GM18907 (cell line): ENCODE measurements at regions not wholly inside any gene's neighbourhood (a gene's known extent, or its start where the extent isn't known, plus 50 kb on each side); places are given as distances from the start of the nearest gene placed in this dataset.

Experiments used
- ATAC-seq: cut with Tn5 transposase; IDR thresholded peaks from one replicate; pipeline ENCODE4 v1.9.1; 2021; ENCODE audit warnings: mild to moderate bottlenecking, moderate library complexity; ENCODE audit not compliant: unreplicated experiment

DNA sequence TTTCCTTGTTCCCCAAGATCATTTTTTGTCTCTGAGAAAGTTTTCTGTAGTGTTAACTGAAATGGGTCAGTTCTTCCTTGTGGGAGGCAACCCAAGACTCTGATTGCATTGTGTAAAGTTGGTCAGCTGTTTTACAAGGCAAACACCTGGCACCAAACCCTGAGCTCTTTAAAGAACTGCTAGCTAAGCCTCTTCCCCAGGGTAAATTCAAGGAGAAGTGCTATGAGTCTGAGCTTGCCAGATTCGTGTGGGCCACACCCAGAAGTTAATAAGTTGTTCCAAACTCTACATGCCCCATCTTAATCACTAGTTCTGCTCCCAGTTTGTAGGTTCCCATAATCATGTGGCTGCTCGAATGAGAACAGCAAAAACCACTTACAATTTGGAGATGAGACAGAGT is 214.5 kb downstream of the BTG1 start:
- no peak for ATAC-seq

DNA sequence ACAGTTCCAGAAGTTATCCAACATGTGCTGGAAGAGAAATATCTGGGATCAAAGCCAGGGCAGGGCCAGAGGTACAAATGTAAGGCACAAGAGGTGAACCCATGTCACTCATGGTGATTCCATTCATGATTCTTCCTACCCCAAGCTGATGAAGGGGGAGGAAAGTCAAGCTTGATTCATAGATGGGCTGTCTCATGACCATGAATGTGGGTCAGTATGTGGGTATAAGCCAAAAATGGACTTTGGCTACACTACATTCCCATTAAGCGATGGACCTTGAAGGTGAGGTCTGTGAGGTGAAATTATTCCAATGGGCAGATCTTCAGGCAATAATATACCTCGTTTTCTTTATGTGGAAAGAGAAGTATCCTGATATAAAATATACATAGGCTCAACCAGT is 217.1 kb downstream of the BTG1 start:
- no peak for ATAC-seq

DNA sequence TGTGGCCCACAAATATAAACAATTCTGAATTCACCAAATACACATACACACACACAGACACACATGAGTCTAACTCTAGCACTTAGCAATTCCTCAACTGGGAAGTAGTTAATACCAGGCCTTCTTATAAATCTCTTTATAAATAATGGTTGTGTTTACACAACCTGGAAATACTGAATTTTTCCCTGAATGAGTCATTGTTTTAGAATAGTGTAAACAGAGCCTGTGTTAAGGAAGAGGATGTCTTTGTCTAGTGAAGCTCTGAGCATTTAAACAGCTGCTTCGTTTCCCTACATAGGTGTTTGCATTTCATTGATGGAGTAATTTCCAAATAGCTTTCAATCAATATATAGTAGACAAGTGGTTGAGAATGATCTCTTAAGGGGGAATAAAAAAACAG is 218.8 kb downstream of the BTG1 start:
- no peak for ATAC-seq

DNA sequence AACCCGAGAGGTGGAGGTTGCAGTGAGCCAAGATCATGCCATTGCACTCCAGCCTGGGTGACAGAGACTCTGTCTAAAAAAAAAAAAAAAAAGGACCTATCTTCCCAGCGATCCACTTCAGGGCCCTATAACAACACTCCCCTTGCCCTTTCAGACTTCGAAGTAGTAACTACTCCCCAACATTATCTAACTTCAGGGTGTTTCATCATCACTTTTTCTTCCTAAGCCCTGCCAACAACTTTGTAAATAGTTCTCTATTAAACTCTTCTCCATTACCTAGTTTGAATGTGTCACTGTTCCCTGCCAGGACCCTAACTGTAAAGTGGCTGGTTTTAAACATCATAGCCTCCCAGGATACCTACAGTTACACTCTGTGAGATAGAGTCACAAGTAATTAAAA is 220.8 kb downstream of the BTG1 start:
- ATAC-seq = no peak

DNA sequence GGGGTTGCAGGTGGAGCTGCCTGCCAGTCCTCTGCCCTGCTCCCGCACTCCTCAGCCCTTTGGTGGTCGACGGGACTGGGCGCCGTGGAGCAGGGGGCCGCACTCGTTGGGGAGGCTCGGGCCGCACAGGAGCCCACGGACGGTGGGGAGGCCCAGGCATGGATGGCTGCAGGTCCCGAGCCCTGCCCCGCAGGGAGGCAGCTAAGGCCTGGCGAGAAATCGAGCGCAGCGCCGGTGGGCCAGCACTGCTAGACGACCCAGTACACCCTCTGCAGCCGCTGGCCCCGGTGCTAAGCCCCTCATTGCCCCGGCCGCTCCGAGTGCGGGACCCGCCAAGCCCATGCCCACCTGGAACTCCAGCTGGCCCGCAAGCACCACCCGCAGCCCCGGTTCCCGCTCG is 221.8 kb downstream of the BTG1 start:
- ATAC-seq = no peak

DNA sequence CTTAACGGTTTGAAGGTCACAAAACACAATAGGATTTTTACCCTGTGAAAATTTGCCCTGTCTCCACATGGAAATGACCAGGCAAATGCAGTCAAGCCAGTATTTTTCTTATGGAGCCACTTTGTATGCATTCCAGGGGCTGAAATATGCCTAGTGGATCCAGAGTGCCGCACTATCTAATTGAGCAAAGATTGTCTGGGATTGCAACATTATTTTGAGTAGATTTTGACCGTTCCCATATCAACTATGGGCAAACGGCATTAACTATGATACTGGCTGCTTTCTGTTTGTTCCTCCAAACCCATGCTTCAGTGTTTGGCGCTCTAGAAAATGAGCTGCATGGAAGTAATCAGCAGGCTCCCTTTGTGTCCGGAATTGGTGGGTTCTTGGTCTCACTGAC is 223.0 kb downstream of the BTG1 start:
- no peak for ATAC-seq

DNA sequence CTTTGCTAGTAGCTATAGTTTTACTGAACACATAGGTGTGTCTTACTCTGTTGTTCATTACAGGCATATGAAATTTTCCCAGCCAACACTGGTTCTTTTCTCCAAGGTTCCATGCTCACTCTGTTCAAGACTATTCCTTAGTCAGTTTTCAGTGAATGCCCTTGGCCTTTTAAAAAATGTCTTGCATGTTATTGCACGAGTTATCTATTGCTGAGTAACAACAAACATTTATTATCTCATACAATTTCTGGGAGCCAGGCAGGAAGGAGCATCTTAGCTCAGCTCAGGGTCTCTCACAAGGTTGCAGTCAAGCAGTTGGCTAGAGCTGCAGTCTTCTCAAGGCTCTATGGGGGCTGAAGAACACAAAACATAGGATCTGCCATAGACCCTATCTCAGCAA is 223.5 kb downstream of the BTG1 start:
- ATAC-seq = no peak

DNA sequence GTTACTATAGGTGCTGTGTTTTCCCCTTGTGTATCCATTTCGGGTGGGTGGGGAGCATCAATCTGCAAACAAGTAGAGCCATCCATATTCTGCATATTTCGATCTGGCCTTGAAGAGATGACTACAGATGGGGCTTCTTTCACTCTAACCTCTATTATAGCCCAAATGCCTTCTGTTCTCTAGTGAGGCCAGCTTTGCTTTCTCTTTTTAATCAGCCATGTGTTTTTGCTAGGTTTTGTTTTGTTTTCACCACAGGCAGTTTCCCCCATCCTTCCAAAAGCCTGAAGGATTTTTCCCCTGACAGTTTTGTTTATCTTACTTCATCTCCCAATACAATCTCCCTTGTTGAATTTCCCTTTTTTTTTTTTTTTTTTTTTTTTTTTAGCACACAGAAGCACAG is 224.1 kb downstream of the BTG1 start:
- no peak for ATAC-seq

DNA sequence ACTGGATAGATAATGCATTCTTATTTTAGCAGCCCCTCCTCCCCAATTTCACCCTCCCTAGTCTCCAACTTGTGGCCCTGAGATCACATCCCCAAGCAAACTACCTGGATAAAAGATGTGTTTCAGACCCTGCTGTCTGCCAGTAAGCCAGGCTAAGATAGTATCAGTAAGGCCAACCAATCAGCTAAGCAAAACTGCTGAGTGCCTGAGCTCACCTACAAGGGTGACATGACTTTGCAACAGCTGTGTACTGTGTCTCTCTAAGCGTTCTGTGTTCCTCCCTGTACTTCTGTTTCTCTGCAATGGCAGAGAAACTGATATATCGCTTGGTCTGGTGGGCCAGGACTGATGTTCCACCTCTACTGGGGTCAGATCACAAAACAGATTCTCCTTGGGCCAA is 224.9 kb downstream of the BTG1 start:
- no peak for ATAC-seq

DNA sequence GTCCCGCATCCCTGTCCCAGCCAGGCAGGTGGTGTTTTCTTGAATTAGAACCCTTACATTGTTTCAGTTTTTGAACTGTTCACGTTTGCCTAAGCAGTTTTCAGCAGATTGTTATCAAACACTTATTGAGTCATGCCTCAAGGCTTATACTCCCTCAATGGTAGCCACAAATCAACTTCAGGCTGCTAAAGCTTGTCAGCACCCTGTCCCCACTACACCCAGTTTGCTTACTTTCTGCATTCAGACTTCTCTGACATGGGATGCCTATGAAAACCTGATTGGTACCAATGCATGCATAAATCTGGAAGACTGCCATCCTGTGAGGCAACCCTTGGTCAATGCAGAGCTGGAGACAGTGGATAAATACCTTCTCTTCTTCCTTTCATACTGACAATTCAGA is 225.4 kb downstream of the BTG1 start:
- ATAC-seq = no peak

DNA sequence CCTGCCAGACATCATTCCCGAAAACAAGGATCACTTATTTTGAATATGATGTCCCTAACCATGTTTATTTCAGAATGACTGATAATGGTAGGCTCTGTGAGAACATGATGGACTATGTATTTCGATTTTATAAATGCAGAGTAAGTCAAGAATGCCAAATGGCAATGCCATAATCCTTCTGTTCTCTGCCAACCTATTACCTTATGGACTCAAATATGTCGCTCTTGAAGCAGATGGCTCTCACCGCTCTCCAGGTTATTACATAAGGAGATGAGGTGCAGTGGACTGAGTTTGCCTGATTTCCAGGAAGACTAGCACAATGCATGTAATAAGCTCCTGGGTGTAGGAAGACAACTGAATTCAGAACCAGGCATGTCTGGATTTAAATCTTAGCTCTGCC is 227.2 kb downstream of the BTG1 start:
- ATAC-seq = no peak

DNA sequence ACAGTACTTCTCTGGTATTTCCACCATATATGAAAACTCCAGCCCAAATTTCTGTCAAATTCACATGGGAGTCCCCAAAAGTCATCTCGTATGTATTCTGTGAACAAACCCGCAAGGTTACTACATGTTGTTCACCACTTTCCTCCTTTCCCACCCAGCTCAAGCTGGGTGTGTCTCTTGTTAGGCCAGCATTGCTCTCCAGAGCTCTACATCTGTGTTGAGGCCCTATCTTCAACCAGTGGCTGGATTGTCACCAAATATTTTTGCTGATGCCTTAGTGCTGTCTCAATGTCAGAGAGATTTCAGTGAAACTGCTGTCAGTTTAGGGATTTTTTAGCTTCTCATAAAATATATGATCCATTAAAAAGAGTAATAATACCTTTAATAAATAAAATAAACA is 230.9 kb downstream of the BTG1 start:
- no peak for ATAC-seq

DNA sequence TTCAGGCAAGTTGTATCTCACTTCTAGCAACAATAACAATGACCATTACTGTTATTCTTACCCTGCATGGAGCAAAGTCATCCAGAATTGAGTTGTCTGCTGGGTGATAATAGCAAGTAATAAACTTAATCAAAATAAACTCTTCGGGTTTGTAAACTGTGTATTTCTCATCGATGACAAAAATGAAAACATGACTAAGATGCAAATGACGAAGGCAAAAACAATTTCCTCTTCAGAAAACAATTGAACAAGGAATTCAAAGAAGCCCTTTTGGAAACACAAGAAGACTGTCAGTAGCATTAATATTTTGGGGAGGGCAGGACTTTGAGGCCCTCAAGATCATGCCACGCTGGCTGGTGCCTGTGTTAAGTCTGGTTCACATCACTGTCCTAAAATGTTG is 232.0 kb downstream of the BTG1 start:
- ATAC-seq = no peak

DNA sequence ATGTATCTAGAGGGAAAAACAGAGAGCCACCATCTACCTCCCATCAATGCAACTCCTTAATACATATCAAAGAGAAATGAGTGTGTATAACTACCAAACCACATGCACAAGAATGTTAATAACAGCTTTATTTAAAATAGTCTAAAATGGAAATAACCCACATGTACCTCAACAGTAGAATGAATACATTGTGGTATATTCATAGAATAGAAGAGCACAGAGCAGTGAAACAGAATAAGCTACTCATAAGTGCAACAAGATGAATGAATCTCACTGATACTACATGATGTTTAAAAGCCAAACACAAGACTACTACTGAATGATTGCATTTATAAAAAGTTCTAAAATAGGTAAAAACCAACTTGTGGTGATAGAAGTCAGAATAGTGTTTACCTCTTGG is 232.5 kb downstream of the BTG1 start:
- ATAC-seq = no peak

DNA sequence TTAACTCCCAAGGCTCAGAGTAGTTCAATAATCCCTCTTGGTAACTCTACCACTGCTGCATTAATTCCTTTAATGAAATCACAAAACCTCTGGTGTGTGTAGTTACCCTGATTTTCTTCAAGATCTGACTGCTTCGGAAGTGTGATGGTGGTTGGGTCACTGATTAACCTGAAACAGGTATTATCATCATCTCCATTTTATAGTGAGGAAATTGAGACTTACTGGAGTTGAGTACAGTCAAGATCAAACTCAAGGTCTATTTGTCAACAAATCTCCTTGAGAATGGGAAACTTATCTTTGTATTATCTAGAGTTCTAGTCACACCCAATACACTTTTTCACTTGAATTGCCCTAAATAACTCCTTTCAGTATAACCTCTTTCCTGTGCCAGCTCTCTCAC is 233.5 kb downstream of the BTG1 start:
- ATAC-seq = no peak

DNA sequence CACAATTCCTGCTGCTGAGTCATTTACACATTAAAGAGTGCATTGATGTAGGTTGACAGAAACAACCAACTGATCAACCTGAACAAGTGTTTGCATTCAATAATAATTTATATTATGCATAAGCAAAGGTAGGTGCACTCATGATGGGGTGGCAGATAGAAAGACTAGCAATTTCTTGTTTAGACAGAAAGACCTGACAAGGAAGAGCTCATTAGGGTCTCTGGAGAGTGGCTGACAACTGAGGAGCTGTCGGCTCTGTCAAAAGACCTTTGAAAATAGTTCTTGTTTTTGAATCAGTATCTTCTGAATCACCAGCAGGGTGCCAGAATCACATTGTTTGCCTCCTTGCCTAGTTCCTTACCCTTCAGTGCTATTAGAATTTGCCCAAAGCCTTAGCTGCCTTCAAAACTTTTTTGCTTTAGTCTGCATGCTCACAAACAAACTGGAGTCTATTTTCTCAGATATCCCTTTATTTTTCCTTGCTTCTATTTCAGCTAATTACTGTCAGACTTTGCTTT is 234.7 kb downstream of the BTG1 start:
- ATAC-seq = no peak

DNA sequence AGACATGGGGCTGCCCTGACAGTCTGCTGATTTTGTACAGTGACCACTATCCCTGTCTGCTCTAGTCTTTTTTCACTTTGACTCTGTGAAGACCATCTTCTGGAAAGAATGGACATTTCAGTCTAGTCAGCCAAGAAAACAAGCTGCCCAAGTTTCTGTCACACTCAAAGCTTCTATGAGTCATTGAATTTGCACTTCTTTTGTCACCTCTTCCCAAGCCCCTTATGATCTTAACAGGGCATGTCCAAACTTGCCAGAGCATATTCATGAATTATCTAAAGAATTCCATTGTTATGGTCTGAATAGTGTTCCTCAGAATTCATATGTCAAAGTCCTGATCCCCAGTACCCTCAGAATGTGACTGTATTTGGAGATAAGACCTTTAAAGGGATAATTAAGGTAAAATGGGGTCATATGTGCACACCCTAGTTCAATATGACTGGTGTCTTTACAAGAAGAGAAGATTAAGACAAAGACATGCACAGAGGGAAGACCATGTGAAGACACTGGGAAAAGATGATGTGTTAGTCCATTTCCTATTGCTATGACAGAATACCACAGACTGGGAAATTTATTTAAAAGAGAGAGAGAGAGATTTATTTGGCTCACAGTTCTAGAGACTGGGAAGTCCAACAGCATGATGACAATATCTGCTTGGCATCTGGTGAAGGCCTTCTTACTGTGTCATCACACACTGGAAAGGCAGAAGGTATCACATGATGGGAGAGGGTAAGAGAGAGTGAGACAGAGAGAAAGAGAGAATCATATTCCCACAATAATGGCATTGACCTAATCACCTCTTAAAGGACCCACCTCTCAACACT is 242.6 kb downstream of the BTG1 start:
- ATAC-seq = no peak

DNA sequence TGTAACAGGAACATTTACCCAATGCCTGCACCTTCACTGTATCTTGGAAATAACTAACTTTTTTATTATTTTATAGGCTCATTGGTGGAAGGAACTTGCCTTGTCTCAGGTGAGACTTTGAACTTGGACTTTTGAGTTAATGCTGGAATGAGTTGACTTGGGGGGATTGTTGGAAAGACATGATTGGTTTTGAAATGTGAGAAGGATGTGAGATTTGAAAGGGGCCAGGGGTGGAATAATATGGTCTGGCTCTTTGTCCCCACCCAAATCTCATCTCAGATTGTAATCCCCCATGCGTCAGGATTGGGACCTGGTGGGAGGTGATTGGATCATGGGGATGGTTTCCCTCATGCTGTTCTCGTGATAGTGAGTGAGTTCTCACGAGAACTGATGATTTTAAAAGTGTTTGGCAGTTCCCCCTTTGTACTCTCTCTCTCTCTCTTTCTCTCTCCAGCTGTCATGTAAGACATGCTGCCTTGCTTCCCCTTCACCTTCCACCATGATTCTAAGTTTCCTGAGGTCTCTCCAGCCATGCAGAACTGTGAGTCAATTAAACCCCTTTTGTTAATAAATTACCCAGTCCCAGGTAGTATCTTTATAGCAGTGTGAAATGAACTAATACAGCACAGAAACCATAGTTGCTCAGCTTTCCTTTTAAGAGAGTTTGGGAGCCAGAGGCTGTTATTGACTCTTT is 244.1 kb downstream of the BTG1 start:
- no peak for ATAC-seq

DNA sequence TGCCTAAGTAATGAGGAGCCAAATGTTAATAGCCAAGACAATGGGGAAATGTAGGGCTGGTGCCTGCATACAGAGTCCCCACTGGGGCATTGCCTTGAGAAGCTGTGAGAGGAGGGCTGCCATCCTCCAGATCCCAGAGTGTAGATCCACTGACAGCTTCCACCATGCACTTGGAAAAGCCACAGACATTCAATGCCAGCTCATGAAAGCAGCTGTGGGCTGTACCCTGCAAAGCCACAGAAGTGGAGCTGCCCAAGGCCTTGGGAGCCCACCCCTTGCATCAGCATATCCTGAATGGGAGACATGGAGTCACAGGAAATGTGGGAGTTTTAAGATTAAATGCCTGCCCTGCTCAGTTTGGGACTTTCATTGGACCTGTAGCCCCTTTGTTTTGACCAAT is 244.7 kb downstream of the BTG1 start:
- ATAC-seq = no peak

DNA sequence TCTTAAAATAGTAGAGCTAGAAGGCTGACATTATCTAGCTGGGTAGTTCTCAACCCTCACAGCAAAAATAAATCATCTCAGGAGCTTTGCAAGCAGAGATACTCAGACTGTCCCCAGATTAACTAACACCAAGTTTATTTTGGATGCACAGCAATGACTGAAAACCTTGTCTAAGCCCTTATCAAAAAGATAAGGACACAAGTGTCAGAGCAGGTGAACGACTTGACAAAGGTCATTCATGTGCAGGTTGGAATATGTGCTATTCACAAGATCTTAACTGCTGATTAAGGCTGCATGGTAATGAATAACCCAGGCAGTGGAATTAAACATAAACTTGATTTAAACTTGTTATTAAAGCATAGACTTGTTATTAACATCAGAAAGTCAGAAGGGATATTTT is 246.6 kb downstream of the BTG1 start:
- ATAC-seq = no peak

DNA sequence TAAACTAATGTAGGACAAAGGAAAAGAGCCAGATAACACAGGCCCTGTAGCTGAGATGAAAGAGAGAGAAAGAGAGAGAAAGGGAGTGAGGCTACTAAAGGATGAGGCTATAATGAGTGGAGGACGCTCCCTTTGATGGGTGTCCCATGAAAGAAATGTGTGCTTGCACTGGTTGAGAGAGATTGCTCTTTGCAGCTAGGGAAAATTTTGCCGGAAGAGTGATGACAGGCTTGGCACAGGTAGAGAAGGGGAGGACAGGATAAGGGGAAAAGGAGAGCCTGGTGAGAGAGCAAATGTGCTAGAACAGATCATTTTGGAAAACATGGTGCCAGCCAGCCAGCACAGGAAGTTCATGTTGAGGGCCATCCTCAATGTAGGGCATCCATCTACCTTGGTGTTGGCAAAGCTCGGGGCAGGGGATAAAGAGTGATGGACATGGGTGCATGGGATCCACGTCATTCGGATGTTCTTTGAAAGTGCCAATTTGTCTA is 248.6 kb downstream of the BTG1 start:
- ATAC-seq = no peak

DNA sequence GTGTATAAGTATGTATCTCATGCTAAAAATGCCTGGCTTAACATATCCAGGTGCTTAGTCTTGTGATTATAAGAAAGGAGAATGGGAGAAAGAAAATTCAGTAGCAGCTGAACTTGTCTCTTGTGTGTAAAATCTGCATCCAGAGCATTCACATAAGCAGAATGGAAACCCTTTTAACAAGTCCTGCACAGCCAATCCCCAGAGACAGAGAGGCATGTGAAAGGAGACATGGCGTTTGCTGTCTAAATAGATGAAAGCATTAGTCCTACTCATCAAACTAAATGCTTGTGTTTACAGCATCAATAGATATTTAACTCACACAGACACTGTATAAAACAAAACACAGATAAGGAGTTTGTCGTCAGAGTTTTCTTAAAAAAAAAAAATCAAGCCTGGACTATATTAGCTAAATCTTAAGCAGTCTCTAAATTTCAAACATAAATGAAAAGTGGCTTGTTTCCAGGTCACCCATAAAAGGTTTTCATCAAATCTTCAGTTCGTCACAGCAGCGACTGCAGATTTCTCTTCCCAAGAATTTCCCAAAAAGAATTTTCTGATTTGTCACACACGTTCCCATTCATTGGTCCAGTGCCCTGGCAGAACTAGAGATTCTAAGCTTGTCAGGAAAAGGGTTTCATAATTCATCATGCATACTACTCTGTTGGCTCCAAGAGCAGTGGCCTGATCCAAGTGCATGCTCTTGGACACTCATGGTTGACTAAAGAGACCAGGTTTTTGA is 249.2 kb downstream of the BTG1 start:
- no peak for ATAC-seq
